Kidney glomerular epithelial cell (primary cell): ENCODE measurements at regions not wholly inside any gene's neighbourhood (a gene's known extent, or its start where the extent isn't known, plus 50 kb on each side); places are given as distances from the start of the nearest gene placed in this dataset.

Source experiments
- DNase-seq: peaks from one replicate; lab custom pipeline; 2025; lab: John Stamatoyannopoulos, UW

- no peak for DNase-seq
Measured at GRCh38 chr1:232192781-232193450, 437.0 kb downstream of the SIPA1L2 start.

DNA sequence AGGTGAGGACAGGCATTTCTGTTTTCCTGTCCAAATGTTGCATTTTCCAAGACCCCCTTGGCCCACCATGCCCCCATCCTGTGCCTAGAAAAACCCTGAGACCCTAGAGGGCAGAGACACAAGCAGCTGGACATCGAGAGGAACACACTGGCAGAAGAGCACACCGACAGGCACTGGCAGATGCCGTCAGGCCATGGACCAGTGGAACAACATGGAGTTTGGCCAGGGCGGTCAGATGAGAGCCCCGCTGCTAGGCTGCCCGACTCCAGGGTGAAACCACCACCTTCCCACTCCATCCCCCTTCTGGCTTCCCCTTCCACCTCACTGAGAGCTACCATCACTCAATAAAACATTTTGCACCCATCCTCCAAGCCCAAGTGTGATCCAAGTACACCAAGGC, 438.4 kb downstream of the SIPA1L2 start:
- DNase-seq = no peak

DNA sequence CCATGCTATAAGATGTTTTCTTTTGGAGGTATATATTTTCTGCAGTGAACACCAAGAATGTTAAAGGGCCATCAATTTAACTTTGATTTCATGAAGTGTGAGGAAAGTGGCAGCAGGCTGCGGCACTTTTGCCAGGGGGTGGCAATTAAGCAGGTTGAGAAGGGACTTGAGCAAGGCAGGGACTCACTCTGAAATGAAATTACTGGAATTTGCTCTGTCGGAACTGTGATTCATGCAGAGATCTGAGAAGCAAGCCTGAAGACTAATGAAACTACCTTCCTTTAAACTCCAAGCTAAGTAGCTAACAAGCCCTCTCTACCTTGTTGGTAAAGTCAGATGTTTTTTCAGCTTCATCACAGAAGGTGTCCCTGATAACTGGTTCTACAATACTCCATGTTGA, 441.6 kb downstream of the SIPA1L2 start:
- DNase-seq = no peak

- DNase-seq = no peak
Measured at GRCh38 chr1:232186931-232187330, 443.0 kb downstream of the SIPA1L2 start.

DNA sequence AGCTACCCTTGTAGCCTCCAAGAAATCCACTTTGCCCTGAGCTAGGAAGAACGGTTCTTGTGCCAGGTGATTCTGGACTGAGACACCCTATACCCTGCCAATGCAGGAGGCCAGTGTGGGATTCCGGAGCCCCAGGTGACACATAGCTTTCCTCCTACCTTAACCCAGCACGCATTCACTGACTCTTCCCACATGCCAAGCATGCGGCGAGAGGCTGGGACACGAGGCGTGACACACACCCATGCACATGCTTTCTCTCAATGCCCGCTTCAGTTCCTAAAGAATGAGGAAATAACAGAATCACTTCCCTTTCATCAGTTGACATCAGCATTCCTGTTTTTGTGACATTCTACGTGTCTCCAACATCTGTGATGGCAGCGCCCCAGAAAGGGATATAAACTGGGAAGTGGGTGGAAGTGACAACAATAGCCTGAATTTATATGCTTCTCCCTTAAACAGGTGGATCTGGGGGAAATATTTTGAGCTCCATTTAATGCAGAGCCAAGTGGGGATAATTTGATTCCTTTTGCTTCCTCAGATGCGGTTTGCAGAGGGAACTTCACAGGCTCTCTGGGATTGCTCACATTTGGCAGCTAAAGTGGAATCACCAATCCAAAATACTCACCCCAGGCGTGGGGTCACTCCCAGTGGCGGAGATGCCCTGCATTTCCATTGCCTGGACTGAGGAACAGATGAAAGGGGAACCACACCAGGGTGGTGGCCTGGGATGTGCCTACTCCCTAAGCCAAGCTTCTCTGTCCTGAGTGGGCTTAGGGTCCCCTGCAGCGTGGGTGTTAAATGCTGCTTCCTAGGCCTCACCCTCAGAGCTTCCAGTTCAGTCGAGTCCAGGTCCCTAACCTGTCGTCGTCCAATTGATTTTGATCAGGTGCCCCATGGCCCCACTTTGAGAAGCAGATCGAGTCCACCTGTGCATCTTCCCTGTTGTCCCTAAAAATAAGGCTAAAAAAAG, 445.1 kb downstream of the SIPA1L2 start:
- DNase-seq = no peak

DNA sequence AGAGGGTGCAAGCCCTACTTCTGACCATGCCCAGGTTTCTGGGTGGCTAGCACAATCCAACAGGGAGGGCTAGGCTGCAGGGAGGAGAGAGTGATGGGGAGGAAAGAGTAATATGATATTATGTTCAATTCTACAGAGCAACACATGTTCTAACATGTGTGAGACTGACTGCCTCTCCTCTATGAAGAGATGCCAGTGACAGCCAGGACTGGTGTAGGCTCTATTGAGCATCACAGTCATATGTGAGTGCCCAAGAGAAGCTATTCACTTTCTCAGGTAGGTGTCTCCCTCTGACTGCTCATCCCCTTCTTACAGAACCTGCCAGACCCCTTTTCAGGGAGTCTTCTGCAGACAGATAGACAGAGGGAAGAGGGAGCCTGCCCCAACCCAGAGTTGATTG, 446.1 kb downstream of the SIPA1L2 start:
- no peak for DNase-seq

- DNase-seq = no peak
Measured at GRCh38 chr1:232183266-232183800, 446.6 kb downstream of the SIPA1L2 start.

DNA sequence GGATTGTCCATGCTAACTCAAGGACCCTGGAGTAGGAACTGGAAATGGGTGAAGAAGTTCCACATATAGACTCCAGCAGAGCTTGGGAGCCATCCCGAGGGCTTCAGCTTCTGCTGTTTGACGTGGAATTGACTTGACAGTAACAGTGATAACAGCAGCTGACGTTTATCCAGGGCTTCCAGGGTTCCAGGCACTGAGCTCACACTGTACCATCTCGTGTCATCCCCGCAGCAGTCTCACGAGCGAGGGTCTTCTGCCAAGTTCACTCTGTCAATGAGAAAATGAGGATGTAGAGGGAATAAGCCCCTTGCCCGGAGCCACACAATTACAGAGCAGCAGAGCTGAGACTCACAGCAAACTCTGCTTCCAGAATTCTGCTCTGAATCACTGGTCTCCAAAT, 447.7 kb downstream of the SIPA1L2 start:
- DNase-seq = no peak

- DNase-seq = no peak
Measured at GRCh38 chr1:232180779-232181136, 449.2 kb downstream of the SIPA1L2 start.

GRCh38 chr1:232179896-232180778, 449.8 kb downstream of the SIPA1L2 start:
- DNase-seq = no peak

GRCh38 chr1:232178191-232178590, 451.7 kb downstream of the SIPA1L2 start:
- no peak for DNase-seq

DNA sequence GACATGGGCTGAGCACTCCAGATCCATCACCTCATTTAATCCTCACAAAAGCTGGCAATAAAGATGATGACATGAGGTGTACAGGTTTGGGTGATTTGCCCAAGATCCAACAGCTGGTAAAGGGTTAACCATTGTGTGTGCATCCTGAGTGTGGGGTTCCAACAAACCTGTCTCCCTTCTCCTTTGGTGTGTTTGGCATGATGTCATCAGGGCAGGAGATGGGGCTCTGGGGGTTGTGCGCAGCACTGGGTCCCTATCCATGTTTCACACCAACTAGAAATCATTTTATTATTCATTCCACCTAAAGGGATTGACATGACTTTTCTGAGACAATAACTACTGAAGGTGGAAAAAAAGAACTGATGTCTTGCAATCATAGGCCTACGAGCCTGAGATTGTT, 452.5 kb downstream of the SIPA1L2 start:
- DNase-seq = no peak

GRCh38 chr1:232176222-232176621, 453.7 kb downstream of the SIPA1L2 start:
- no peak for DNase-seq

DNA sequence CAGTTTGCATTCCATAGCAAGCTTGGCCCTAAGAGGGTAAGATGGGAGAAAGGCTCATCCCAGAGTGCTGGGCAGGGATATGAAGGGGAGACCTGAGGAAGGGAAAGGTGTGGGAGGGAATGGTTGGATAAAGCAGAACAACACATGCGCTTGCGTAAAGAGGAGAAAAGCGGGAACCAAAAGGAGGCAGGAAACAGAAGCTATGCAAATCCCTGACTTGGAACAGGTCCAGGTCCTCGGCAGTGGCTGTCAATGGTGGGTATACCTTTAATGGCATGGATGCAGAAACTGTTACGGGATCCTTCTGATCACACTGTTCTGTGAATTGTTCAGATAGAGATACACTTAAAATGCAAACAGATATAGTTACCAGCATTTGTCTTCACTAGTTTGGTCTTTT, 455.6 kb downstream of the SIPA1L2 start:
- no peak for DNase-seq

- no peak for DNase-seq
Measured at GRCh38 chr1:232172563-232172962, 457.4 kb downstream of the SIPA1L2 start.

DNA sequence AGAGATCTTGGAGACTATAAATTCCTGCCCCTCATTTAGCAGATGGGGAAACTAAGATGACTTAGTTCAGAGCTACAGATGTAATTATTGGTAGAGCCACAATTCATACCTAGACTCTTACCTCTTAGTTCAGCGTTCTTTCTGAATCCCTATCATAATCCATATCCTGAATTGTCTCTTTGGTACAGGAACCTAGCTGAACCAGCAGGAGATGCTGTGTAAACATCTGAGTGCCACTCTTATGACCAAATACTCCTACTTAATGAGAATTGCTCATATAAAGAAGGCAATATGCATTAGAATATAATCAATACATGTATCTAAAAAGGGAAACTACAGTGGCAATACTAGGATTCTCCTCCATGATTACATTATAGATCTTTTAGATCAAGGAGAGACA, 459.0 kb downstream of the SIPA1L2 start:
- no peak for DNase-seq

DNA sequence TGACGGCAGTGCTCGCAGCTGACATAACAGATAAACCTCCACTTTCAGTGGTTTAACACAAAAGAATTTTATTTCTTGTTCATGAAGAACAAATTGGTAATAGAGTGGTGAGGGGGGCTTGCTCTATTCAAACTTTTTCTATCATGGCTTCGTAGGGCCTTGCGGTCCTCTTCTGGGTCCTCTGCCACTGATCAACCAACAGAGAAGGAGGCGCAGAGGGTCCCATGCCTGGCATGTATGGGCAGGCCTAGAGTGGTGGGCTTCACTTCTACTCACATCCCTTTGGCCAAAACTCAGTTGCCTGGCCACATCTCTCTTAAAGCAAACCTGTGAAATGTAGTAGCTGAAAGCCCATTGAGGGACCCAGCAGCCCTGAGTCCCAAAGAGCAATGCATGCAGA, 460.5 kb downstream of the SIPA1L2 start:
- DNase-seq = no peak

DNA sequence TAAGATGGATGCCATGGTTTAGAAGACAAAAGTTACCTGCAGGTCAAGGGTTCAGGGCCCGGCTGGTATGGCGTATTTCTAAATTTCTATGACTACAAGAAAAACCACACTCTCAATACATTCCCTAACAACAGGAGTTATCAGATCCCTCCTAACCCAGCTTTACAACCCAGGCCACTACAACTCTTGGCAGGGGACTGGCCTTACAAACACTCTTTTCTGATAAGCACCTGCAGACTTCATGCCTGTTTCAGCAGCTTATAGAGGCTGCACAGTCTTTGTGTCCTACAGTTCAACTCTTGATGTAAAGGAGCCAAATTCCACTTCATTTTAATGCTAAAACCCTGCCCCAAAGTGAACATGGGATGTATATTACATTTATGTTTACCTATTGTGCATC, 461.4 kb downstream of the SIPA1L2 start:
- DNase-seq = no peak

DNA sequence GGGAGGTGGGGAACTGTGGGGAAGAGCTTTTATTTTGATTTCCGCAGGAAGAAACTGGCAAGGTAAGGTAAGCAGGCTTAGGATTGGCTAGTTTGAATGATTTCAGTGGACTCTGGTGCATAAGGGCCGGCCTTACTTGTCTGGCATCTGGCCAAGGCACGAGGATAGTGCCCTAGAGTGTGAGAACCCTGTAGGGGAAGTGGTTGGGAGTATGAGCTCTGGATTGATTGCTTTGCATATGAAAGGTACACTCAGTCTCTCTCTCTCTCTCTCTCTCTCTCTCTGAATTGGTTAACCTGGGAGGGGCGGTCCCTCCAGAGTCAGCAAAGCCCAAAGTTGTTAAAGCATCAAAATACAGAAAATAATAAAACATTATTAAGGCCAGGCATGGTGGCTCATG, 463.0 kb downstream of the SIPA1L2 start:
- no peak for DNase-seq

GRCh38 chr1:232164078-232164963, 465.6 kb downstream of the SIPA1L2 start:
- DNase-seq = no peak

- DNase-seq = no peak
Measured at GRCh38 chr1:232163533-232163932, 466.4 kb downstream of the SIPA1L2 start.
